ENCODE measurements at regions not wholly inside any gene's neighbourhood (a gene's known extent, or its start where the extent isn't known, plus 50 kb on each side); places are given as distances from the start of the nearest gene placed in this dataset.

DNA sequence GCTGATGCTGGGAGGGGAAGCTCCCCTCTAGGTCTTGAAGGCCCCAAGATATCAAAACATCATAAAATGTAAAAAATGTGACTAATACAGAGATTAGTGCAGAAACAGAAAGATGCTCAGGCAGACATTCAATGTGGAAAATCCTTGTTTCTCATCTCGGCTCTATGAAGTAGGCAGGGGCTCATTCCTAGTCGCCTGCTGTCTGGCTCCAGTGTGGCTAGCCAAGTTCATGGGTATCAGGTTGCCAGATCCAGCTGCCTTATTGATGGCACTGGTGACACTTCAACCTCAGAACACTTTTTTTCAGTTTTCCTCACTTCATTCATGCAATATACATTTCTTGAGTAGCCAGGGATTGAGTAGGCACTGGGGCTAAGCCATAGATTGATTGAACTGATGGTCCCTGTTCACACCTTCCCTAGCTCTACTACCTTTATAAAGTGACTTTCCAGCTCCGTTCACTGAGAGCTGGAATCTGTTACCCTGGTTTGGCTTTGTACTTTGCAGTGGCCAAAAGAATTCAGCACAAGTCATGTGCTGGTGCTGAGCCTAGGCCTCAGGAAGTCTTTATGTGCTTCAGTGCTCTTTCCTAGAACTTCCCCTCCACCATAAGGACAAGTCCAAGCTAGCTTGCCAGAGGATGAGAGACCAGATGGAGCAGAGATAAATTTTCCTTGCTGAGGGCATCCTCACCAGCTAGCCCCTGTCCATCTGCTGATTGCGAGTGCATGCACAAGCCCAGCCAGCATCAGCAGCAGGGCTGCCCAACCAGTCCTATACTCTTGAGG, 373.6 kb upstream of the ST6GAL2 start:
- no peak for TF ChIP-seq SIN3A (IDR thresholded peaks at IDR 0.05; ENCODE audit: borderline replicate concordance, insufficient read depth, low read length)
- TF ChIP-seq FOXP2 (optimal IDR thresholded peaks at IDR 0.05; ENCODE audit: borderline replicate concordance, extremely low read depth, extremely low read length, insufficient read depth), result no peak
- TF ChIP-seq TAF1 (IDR thresholded peaks at IDR 0.05; ENCODE audit: borderline replicate concordance, insufficient read depth, low read length), result no peak
- TF ChIP-seq, protein P1, sequence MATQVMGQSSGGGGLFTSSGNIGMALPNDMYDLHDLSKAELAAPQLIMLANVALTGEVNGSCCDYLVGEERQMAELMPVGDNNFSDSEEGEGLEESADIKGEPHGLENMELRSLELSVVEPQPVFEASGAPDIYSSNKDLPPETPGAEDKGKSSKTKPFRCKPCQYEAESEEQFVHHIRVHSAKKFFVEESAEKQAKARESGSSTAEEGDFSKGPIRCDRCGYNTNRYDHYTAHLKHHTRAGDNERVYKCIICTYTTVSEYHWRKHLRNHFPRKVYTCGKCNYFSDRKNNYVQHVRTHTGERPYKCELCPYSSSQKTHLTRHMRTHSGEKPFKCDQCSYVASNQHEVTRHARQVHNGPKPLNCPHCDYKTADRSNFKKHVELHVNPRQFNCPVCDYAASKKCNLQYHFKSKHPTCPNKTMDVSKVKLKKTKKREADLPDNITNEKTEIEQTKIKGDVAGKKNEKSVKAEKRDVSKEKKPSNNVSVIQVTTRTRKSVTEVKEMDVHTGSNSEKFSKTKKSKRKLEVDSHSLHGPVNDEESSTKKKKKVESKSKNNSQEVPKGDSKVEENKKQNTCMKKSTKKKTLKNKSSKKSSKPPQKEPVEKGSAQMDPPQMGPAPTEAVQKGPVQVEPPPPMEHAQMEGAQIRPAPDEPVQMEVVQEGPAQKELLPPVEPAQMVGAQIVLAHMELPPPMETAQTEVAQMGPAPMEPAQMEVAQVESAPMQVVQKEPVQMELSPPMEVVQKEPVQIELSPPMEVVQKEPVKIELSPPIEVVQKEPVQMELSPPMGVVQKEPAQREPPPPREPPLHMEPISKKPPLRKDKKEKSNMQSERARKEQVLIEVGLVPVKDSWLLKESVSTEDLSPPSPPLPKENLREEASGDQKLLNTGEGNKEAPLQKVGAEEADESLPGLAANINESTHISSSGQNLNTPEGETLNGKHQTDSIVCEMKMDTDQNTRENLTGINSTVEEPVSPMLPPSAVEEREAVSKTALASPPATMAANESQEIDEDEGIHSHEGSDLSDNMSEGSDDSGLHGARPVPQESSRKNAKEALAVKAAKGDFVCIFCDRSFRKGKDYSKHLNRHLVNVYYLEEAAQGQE (IDR thresholded peaks at IDR 0.05; ENCODE audit: insufficient read depth in 1 of 2, low read depth in 2 of 2, low read length in 2 of 2), result no peak
- no peak for TF ChIP-seq POLR2AphosphoS5 (IDR thresholded peaks at IDR 0.05; ENCODE audit: low read depth, low read length)

GRCh38 chr2:107263628-107264027, 377.7 kb upstream of the ST6GAL2 start:
- TF ChIP-seq POLR2AphosphoS5 (IDR thresholded peaks at IDR 0.05; ENCODE audit: low read depth, low read length) (no peak), SIN3A (IDR thresholded peaks at IDR 0.05; ENCODE audit: borderline replicate concordance, insufficient read depth, low read length) (no peak), TAF1 (IDR thresholded peaks at IDR 0.05; ENCODE audit: borderline replicate concordance, insufficient read depth, low read length) (no peak), FOXP2 (optimal IDR thresholded peaks at IDR 0.05; ENCODE audit: borderline replicate concordance, extremely low read depth, extremely low read length, insufficient read depth) (no peak)
- TF ChIP-seq, protein P1 (IDR thresholded peaks at IDR 0.05; ENCODE audit: insufficient read depth in 1 of 2, low read depth in 2 of 2, low read length in 2 of 2), result no peak

- TF ChIP-seq SIN3A (IDR thresholded peaks at IDR 0.05; ENCODE audit: borderline replicate concordance, insufficient read depth, low read length), result no peak
- TF ChIP-seq TAF1 (IDR thresholded peaks at IDR 0.05; ENCODE audit: borderline replicate concordance, insufficient read depth, low read length), result no peak
- TF ChIP-seq, protein P1 (IDR thresholded peaks at IDR 0.05; ENCODE audit: insufficient read depth in 1 of 2, low read depth in 2 of 2, low read length in 2 of 2), result no peak
- no peak for TF ChIP-seq POLR2AphosphoS5 (IDR thresholded peaks at IDR 0.05; ENCODE audit: low read depth, low read length)
- no peak for TF ChIP-seq FOXP2 (optimal IDR thresholded peaks at IDR 0.05; ENCODE audit: borderline replicate concordance, extremely low read depth, extremely low read length, insufficient read depth)
Measured at GRCh38 chr2:107264184-107264583, 378.2 kb upstream of the ST6GAL2 start.

DNA sequence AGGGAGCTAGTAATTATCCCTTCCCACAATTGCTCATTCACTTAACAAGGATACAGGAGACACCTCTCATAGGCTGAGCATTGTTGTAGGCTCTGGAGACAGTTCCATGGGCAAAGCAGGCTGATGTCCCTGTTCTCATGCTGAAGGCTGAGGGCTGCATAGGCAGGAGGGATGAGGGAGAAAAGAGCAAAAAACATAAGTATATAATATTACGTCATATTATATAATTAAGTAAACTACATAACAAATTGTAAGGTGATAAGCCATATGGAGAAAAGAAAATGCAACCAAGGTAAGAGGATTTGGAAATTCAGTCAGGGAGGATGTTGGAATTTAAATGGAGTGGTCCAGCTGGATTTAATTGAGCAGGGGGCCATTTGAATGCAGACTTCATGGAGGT, 380.6 kb upstream of the ST6GAL2 start:
- TF ChIP-seq TAF1 (IDR thresholded peaks at IDR 0.05; ENCODE audit: borderline replicate concordance, insufficient read depth, low read length) (no peak), FOXP2 (optimal IDR thresholded peaks at IDR 0.05; ENCODE audit: borderline replicate concordance, extremely low read depth, extremely low read length, insufficient read depth) (no peak), SIN3A (IDR thresholded peaks at IDR 0.05; ENCODE audit: borderline replicate concordance, insufficient read depth, low read length) (no peak), POLR2AphosphoS5 (IDR thresholded peaks at IDR 0.05; ENCODE audit: low read depth, low read length) (no peak)
- TF ChIP-seq, protein P1 (IDR thresholded peaks at IDR 0.05; ENCODE audit: insufficient read depth in 1 of 2, low read depth in 2 of 2, low read length in 2 of 2), result no peak
